K562 (cell line): ENCODE measurements at regions not wholly inside any gene's neighbourhood (a gene's known extent, or its start where the extent isn't known, plus 50 kb on each side); places are given as distances from the start of the nearest gene placed in this dataset.

Experiments used
- ATAC-seq: fragments of 200-7000 bp; cut with Tn5 transposase; 3 replicates; pipeline ENCODE4 v1.9.1; 2020; ENCODE audit warnings: moderate library complexity
- BruUV-seq: library from RNA; stranded (reverse); fragments of 400-500 nt; replicated peaks from 2 replicates; lab custom pipeline; 2021; lab: Mats Ljungman, UMichigan
- CTCF ChIA-PET: fragments of 300-600 bp; formaldehyde crosslinking; extraction: SDS; loops from one replicate; lab custom pipeline; 2021; ENCODE audit warnings: low intra/inter-chr PET ratio; lab: Yijun Ruan, JAX
- POLR2A ChIA-PET: fragments of 300-600, 350-650 bp; sonication (Branson Sonifier 250); formaldehyde crosslinking; extraction: SDS; loops from one replicate; lab custom pipeline; 2021; ENCODE audit warnings: antibody characterized with exemption, inconsistent platforms; lab: Yijun Ruan, JAX
- DNase-seq, 4 experiments: peaks; one replicate each; pipeline versions ENCODE4 v3.0.0 to v3.0.0-alpha.2; 2011 to 2018; ENCODE audit warnings: low spot score in 3 of 4, mixed read lengths in 3 of 4; ENCODE audit errors: extremely low read depth in 1 of 4
- FAIRE-seq: peaks from 2 replicates; lab custom pipeline; 2011; peaks lifted over from hg19 to GRCh38; lab: Jason Lieb, UNC
- H2AFZ ChIP-seq: 2 replicates; pipeline ENCODE4 v1.6.0; 2011; ENCODE audit warnings: low read depth, low read length, control low read depth, inconsistent platforms
- H3K27ac ChIP-seq: fragments of 200-600 bp; 3 replicates; pipeline ENCODE4 v1.8.0; 2011; ENCODE audit warnings: low read depth, mild to moderate bottlenecking, control low read depth, inconsistent platforms, low read length, moderate library complexity, mixed read lengths; ENCODE audit errors: extremely low read depth
- H3K27me3 ChIP-seq, 2 experiments: fragments of 300-600 bp in 1 of 2; 2 replicates in 1 of 2; 3 replicates in 1 of 2; pipeline versions ENCODE4 v1.6.0 to v1.8.0; 2011; ENCODE audit warnings: inconsistent platforms in 2 of 2, low read length in 2 of 2, mild to moderate bottlenecking in 1 of 2, mixed read lengths in 1 of 2, moderate library complexity in 1 of 2; ENCODE audit not compliant: control insufficient read depth in 2 of 2, insufficient read depth in 2 of 2
- H3K36me3 ChIP-seq: fragments of 300-600 bp; 3 replicates; pipeline ENCODE4 v1.8.0; 2011; ENCODE audit warnings: mild to moderate bottlenecking, low read length, inconsistent platforms; ENCODE audit not compliant: control insufficient read depth, insufficient read depth
- H3K4me1 ChIP-seq, 2 experiments: fragments of 200-600 bp in 1 of 2; replicated peaks in 1 of 2; 2 replicates in 1 of 2; 3 replicates in 1 of 2; pipeline versions ENCODE4 v1.5.1 to v1.8.0; 2011; ENCODE audit warnings: inconsistent platforms in 2 of 2, low read length in 2 of 2, mild to moderate bottlenecking in 1 of 2, mixed read lengths in 1 of 2, moderate library complexity in 1 of 2; ENCODE audit not compliant: control insufficient read depth in 2 of 2, insufficient read depth in 2 of 2
- H3K4me2 ChIP-seq: 2 replicates; pipeline ENCODE4 v1.6.1; 2011; ENCODE audit warnings: low read length, control low read depth, inconsistent platforms, mixed read lengths; ENCODE audit not compliant: insufficient read depth
- H3K4me3 ChIP-seq: fragments of 200-600 bp; sonication (generic), shearing (Covaris generic); 2 replicates; pipeline ENCODE4 v1.5.1; 2016; ENCODE audit warnings: control low read depth, inconsistent platforms
- H3K79me2 ChIP-seq: fragments of 200-600 bp; 3 replicates; pipeline ENCODE4 v1.8.0; 2011; ENCODE audit warnings: low read length, inconsistent platforms; ENCODE audit not compliant: control insufficient read depth, insufficient read depth
- H3K9ac ChIP-seq, 2 experiments: 2 replicates each; pipeline versions ENCODE4 v1.6.0 to v1.6.1; 2011; ENCODE audit warnings: low read depth in 2 of 2, low read length in 2 of 2, control low read depth in 1 of 2, inconsistent platforms in 1 of 2, mild to moderate bottlenecking in 1 of 2, mixed read lengths in 1 of 2; ENCODE audit not compliant: insufficient read depth in 1 of 2
- H3K9me1 ChIP-seq: one replicate; pipeline ENCODE4 v1.6.0; 2011; ENCODE audit warnings: inconsistent platforms, mild to moderate bottlenecking, low read length, moderate library complexity; ENCODE audit not compliant: control insufficient read depth, insufficient read depth
- H3K9me3 ChIP-seq: replicated peaks from 2 replicates; pipeline ENCODE4 v1.5.1; 2011; ENCODE audit warnings: low read depth, low read length, inconsistent platforms; ENCODE audit not compliant: control insufficient read depth, insufficient read depth
- H4K20me1 ChIP-seq: replicated peaks from 2 replicates; pipeline ENCODE4 v1.6.1; 2011; ENCODE audit warnings: low read length, inconsistent platforms, mixed read lengths; ENCODE audit not compliant: control insufficient read depth, insufficient read depth
- ARID1B ChIP-seq: fragments of 450-650 bp; IDR thresholded peaks from 2 replicates; pipeline ENCODE4 v1.6.1; 2016; ENCODE audit warnings: antibody characterized with exemption, mild to moderate bottlenecking, inconsistent platforms
- MCM5 ChIP-seq: fragments of 450-650 bp; IDR thresholded peaks from 2 replicates; pipeline ENCODE4 v1.6.1; 2016; ENCODE audit warnings: low read depth
- NFATC3 ChIP-seq: fragments of 450-650 bp; IDR thresholded peaks from 2 replicates; pipeline ENCODE4 v1.6.1; 2017; ENCODE audit warnings: mild to moderate bottlenecking
- SIX5 ChIP-seq, 2 experiments: IDR thresholded peaks; 2 replicates each; pipeline ENCODE4 v1.6.1; 2011; ENCODE audit warnings: low read length in 2 of 2, borderline replicate concordance in 1 of 2, low read depth in 1 of 2, mild to moderate bottlenecking in 1 of 2, moderate library complexity in 1 of 2; ENCODE audit not compliant: insufficient read depth in 1 of 2
- TEAD2 ChIP-seq: fragments of 450-650 bp; IDR thresholded peaks from 2 replicates; pipeline ENCODE4 v1.6.1; 2016; ENCODE audit warnings: missing genetic modification characterization, control low read depth, missing compliant biosample characterization
- ZNF589 ChIP-seq: fragments of 200-800 bp; sonication (Bioruptor generic); IDR thresholded peaks from 2 replicates; pipeline ENCODE4 v1.6.1; 2016; ENCODE audit warnings: low read depth, missing genetic modification characterization, missing compliant biosample characterization
- WGBS: fragments of 100-300 bp; shearing (Covaris generic); methylation state at CpG from one replicate; pipeline ENCODE4 v1.1.6; 2016; ENCODE audit warnings: low coverage, mixed read lengths; ENCODE audit not compliant: insufficient coverage; ENCODE audit errors: missing lambda C conversion rate; 5-methylcytosine and 5-hydroxymethylcytosine counted together
- in situ Hi-C: fragments of 300-500 bp; cut with MboI; formaldehyde crosslinking; loops from 4 replicates; pipeline ENCODE4 v1.15.0; 2018; ENCODE audit warnings: inconsistent platforms, mixed read lengths
- intact Hi-C: fragments of 100-400 bp; cut with micrococcal nuclease; formaldehyde crosslinking; loops from 2 replicates; pipeline ENCODE4 v1.14.2; 2022

- Histone ChIP-seq H4K20me1 (no peaks in the 10 kb centered on the region), H2AFZ (no peak overlapping the region), H3K36me3 (no peaks in the 10 kb centered on the region), H3K4me2 (no peak overlapping the region), H3K9me3 (peaks cover 3% of the 10 kb centered on the region; the same call in 1 of the 2 replicates), H3K79me2 (no peaks in the 10 kb centered on the region), H3K27ac (no peak overlapping the region), H3K4me1 (peaks cover 2 to 6% of the 10 kb centered on the region in 2 experiments; a peak in 4 of 5 replicates), H3K27me3 (peaks cover 9 to 17% of the 10 kb centered on the region in 2 experiments; a peak in 3 of 5 replicates), H3K9me1 (no peaks in the 10 kb centered on the region), H3K9ac (no peak overlapping the region), H3K4me3 (no peak overlapping the region)
- no peak for DNase-seq
- in situ Hi-C loops = no loop called here
- no peak for ATAC-seq
- TF ChIP-seq ARID1B (no peak), NFATC3 (no peak), ZNF589 (CRISPR knock-in tag) (no peak), TEAD2 (tag) (no peak), SIX5 (IDR thresholded peaks at IDR 0.05; ENCODE audit: borderline replicate concordance in 1 of 2, insufficient read depth in 1 of 2, low read depth in 1 of 2, low read length in 2 of 2) (no peak), MCM5 (no peak)
- BruUV-seq = no TSS peak
- POLR2A ChIA-PET = no interaction called here
- CTCF ChIA-PET = no interaction called here
- 10% methylated on average over 1 of the region's 1 CpG for WGBS
- FAIRE-seq = no peak
- intact Hi-C loops = no loop called here
These were observed 105.1 kb downstream of the SPRY1 start for GRCh38 chr4:123501733-123502132.
